Activated CD8-positive, alpha-beta memory T cell treated with anti-CD3 and anti-CD28 coated beads, Interleukin-2, amount 50 U/mL, for 48 hours (primary cell): ENCODE measurements at regions not wholly inside any gene's neighbourhood (a gene's known extent, or its start where the extent isn't known, plus 50 kb on each side); places are given as distances from the start of the nearest gene placed in this dataset.
"Not testable (repeated sequence)": the region's sequence is repeated elsewhere in the genome, so short reads cannot be mapped to it uniquely, and the experiment has no call there.

Experiments used
- DNase-seq: peaks from one replicate; pipeline ENCODE4 v3.0.0-alpha.2; 2020

DNA sequence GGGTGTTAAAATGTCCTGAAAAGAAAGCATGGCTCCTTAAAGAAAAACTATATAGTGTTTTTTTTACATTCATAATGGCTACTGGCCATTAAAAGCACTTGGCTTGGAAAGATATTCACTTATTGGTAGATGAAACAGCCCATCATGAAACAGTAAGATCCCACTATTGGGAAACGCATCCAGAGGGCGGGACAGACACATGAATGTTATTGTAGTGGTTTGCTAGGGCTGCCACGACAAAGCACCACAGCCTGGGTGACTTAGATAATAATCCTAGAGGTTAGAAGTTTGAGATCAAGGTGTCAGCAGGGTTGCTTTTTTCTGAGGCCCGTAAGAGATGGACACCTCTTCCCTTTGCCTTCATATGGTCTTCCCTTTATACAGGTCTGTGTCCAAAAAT, 139.4 kb upstream of the ANKH start:
- DNase-seq, result no peak

DNA sequence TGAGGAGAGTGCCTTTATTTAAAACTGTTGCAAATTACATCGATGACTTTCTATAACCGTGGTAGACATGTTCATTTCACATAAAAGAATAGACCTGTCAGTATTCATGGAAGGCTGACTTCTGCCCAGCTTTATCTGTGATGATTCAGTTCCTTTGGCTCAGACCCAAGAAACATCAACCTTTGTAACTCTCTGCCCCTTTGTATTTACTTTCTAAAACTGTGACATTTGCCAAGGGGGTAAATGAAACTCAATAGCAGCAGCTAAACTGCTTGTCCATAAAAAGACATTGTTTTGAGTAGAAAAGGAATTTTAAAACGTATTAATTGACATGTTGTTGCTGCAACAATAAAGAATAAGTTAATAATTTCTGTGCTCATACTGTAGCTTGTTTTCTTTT, 137.8 kb upstream of the ANKH start:
- no peak for DNase-seq

GRCh38 chr5:15008921-15009320, 137.3 kb upstream of the ANKH start:
- no peak for DNase-seq

GRCh38 chr5:15008476-15008875, 136.9 kb upstream of the ANKH start:
- DNase-seq, result no peak

GRCh38 chr5:15007646-15008045, 136.1 kb upstream of the ANKH start:
- no peak for DNase-seq

DNA sequence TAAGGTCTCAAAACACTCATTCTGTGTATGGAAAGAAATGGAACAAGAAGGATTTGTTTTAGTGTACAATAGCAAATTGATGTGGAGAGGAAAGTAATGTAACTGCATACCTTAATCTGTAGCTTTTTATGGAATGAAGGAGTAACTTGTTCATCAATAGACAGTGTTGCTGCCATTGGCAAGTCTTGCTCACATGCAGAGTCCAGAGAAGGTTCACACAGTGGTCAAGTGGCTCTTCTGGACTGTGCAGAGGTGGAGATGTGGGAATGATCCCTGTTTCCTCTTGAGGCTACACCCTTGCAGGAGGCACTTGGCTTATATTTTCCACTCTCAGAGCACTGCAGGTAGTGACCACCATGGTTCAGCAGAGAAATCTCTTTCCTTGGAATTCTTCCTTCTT, 132.9 kb upstream of the ANKH start:
- DNase-seq, result no peak

DNA sequence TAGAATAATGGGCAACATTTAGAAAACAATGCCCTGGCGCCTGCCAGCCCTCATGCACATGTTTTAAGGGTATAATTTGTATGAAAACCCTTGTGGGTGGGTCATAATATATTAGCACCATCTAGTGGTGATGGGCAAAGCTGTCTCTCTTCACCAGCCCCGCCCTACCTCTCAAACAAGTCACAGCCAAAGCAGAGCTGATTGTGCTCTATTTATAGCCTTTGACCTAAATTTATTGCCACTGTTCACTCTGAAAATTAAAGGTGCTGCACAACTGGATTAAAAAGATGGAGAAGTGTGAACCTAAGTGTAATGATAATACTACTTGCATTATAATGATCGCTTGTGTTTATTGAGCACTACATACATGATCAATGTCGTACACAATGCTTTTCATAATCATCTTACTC, 131.9 kb upstream of the ANKH start:
- DNase-seq, result peak; percentile 60

- DNase-seq, result no peak
Observed at GRCh38 chr5:15002791-15003190, 131.2 kb upstream of the ANKH start.

DNA sequence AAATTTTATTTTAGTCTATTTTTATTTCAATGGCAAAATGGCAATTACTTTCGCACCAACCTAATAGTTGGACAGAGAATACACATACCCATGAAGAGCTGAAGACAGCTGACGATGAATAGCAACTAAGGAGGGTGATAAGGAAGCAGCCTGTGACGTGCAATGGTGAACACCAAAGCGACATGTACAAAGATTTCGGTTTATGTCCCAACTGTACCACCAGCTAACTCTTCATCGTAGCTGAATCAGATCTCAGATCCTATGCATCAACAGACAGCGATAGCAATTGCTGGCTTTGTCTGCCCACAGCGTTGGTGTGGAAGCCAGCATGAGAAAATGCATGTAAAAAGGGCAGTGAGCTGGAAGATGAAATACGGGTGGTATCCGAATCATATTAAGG, 130.6 kb upstream of the ANKH start:
- no peak for DNase-seq

DNA sequence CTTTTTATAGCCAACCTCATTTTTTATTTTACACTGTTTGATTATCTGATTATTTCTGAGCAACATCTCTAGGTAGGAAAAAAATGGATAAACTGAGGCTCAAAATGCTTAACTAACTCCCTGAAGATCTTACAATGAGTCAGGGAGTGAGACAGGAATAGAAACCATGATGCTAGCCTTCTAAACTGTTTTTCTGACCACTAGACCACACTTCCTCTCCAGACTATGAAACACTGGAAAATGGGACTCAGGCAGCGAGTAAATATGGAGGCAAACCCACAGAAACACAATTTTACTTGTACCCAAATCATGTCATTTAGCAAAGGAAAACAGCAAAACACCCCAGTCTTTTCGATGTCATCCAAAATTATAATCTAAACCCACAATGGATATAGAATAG, 129.9 kb upstream of the ANKH start:
- no peak for DNase-seq

- no peak for DNase-seq
Observed at GRCh38 chr5:14998491-14998890, 126.9 kb upstream of the ANKH start.

- DNase-seq, result no peak
Observed at GRCh38 chr5:14996997-14997396, 125.4 kb upstream of the ANKH start.

- no peak for DNase-seq
Observed at GRCh38 chr5:14995229-14995628, 123.7 kb upstream of the ANKH start.

GRCh38 chr5:14993459-14994133, 122.0 kb upstream of the ANKH start:
- not testable (repeated sequence) for DNase-seq

DNA sequence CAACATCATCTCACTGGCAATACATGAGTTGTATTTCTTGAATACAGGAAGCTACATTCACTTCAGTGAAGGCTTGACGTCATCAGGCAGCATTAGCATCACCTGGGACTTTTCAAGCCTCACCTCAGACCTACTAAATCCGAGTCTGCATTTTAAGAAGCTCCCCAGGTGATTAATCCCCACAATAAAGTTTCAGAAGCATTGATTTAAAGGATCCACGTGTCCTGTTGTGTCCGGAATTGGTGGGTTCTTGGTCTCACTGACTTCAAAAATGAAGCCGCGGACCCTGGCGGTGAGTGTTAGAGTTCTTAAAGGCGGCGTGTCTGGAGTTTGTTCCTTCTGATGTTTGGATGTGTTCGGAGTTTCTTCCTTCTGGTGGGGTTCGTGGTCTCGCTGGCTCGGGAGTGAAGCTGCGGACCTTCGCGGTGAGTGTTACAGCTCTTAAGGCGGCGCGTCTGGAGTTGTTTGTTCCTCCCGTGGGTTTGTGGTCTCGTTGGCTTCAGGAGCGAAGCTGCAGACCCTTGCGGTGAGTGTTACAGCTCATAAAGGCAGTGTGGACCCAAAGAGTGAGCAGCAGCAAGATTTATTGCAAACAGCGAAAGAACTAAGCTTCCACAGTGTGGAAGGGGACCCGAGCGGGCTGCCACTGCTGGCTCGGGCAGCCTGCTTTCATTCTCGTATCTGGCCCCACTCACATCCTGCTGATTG, 121.3 kb upstream of the ANKH start:
- DNase-seq, result peak; percentile 68

- DNase-seq, result no peak
Observed at GRCh38 chr5:14988223-14988622, 116.6 kb upstream of the ANKH start.

- DNase-seq, result no peak
Observed at GRCh38 chr5:14986413-14986812, 114.8 kb upstream of the ANKH start.

GRCh38 chr5:14983666-14984441, 112.3 kb upstream of the ANKH start:
- no peak for DNase-seq

- no peak for DNase-seq
Observed at GRCh38 chr5:14980698-14981097, 109.1 kb upstream of the ANKH start.

- DNase-seq, result no peak
Observed at GRCh38 chr5:14977058-14977685, 105.6 kb upstream of the ANKH start.

- DNase-seq, result no peak
Observed at GRCh38 chr5:14976486-14976885, 104.9 kb upstream of the ANKH start.

- no peak for DNase-seq
Observed at GRCh38 chr5:14971873-14972272, 100.3 kb upstream of the ANKH start.

DNA sequence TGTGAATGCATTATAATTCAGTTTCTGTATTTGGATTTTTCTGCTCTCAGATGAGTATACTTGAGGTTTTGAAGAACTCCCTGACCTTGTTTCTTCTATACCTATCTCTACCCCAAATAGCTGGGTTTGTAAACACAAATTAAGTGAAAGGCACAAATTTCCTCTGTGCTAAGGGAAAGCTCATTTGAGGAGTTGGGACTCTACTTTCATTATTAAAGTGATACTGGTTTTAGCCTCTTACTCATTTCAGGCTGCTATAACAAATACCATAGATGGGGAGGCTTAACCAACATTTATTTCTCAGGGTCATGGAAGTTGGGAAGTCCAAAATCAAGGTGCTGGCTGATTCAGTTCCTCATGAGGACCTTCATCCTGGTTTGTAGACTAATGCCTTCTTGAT, 97.2 kb upstream of the ANKH start:
- no peak for DNase-seq

- no peak for DNase-seq
Observed at GRCh38 chr5:14967166-14967565, 95.6 kb upstream of the ANKH start.
